OCI-LY7 (cell line): ENCODE measurements at regions not wholly inside any gene's neighbourhood (a gene's known extent, or its start where the extent isn't known, plus 50 kb on each side); places are given as distances from the start of the nearest gene placed in this dataset.

Experiments used
- EZH2phosphoT487 ChIP-seq: fragments of 200-600 bp; sonication (generic); IDR thresholded peaks from 2 replicates; pipeline ENCODE4 v1.6.1; 2018; ENCODE audit warnings: low read depth, borderline replicate concordance, mild to moderate bottlenecking, mixed run types, antibody characterized with exemption, low read length, moderate library complexity, mixed read lengths
- TF ChIP-seq, protein P1 (sequence below): fragments of 200-600 bp; sonication (generic); conservative IDR thresholded peaks from 2 replicates; pipeline ENCODE4 v1.5.1; 2014; ENCODE audit warnings: mild to moderate bottlenecking, antibody characterized with exemption, low read length, moderate library complexity, mixed read lengths

DNA sequence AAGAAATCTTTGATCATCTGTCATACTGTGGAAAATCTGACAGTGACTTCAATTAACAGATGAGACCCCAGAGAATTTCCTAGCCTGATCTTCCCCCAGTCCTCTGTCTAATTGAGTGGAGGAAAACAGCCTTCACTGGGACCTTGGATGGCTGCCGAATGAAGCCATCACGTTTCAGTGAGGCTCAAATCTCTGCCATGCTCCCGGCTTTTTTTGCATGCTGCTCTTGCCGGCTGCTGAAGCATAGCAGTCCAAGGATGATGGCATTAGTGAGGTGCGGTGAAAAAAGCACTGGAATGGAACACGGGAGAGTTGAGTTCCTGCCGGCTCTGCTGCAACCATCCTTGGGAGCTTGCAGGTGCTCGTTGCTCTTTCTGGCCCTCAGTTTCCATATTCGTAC lies 430.5 kb downstream of the SLC4A3 start:
- TF ChIP-seq, protein P1, sequence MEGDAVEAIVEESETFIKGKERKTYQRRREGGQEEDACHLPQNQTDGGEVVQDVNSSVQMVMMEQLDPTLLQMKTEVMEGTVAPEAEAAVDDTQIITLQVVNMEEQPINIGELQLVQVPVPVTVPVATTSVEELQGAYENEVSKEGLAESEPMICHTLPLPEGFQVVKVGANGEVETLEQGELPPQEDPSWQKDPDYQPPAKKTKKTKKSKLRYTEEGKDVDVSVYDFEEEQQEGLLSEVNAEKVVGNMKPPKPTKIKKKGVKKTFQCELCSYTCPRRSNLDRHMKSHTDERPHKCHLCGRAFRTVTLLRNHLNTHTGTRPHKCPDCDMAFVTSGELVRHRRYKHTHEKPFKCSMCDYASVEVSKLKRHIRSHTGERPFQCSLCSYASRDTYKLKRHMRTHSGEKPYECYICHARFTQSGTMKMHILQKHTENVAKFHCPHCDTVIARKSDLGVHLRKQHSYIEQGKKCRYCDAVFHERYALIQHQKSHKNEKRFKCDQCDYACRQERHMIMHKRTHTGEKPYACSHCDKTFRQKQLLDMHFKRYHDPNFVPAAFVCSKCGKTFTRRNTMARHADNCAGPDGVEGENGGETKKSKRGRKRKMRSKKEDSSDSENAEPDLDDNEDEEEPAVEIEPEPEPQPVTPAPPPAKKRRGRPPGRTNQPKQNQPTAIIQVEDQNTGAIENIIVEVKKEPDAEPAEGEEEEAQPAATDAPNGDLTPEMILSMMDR: no peak
- TF ChIP-seq EZH2phosphoT487: no peak
